Kidney capillary endothelial cell (primary cell): ENCODE measurements at regions not wholly inside any gene's neighbourhood (a gene's known extent, or its start where the extent isn't known, plus 50 kb on each side); places are given as distances from the start of the nearest gene placed in this dataset.
A peak's percentile ranks its signal among the peaks of the same experiment; 100 is the strongest.

Source experiments
- DNase-seq: peaks from one replicate; pipeline ENCODE4 v3.0.0-alpha.2; 2018; ENCODE audit warnings: low spot score

- peak; percentile 7 for DNase-seq
Observed at GRCh38 chr14:98234208-98234607, 1037.8 kb downstream of the BCL11B start.

GRCh38 chr14:98236314-98236713, 1035.7 kb downstream of the BCL11B start:
- DNase-seq = no peak

- no peak for DNase-seq
Observed at GRCh38 chr14:98237939-98238338, 1034.1 kb downstream of the BCL11B start.

- DNase-seq = no peak
Observed at GRCh38 chr14:98240376-98240775, 1031.6 kb downstream of the BCL11B start.

- no peak for DNase-seq
Observed at GRCh38 chr14:98242903-98243302, 1029.1 kb downstream of the BCL11B start.

GRCh38 chr14:98243332-98243731, 1028.7 kb downstream of the BCL11B start:
- DNase-seq = no peak

GRCh38 chr14:98244162-98244948, 1027.6 kb downstream of the BCL11B start:
- no peak for DNase-seq

- no peak for DNase-seq
Observed at GRCh38 chr14:98244966-98245569, 1026.9 kb downstream of the BCL11B start.

GRCh38 chr14:98249057-98249456, 1022.9 kb downstream of the BCL11B start:
- no peak for DNase-seq

- no peak for DNase-seq
Observed at GRCh38 chr14:98249476-98249875, 1022.5 kb downstream of the BCL11B start.

GRCh38 chr14:98252820-98253219, 1019.2 kb downstream of the BCL11B start:
- no peak for DNase-seq

- no peak for DNase-seq
Observed at GRCh38 chr14:98259881-98260280, 1012.1 kb downstream of the BCL11B start.

- no peak for DNase-seq
Observed at GRCh38 chr14:98262566-98262965, 1009.4 kb downstream of the BCL11B start.

GRCh38 chr14:98269533-98269932, 1002.5 kb downstream of the BCL11B start:
- DNase-seq = no peak

GRCh38 chr14:98270201-98270600, 1001.8 kb downstream of the BCL11B start:
- no peak for DNase-seq

- no peak for DNase-seq
Observed at GRCh38 chr14:98274596-98274995, 997.4 kb downstream of the BCL11B start.

GRCh38 chr14:98278800-98279199, 993.2 kb downstream of the BCL11B start:
- no peak for DNase-seq

- no peak for DNase-seq
Observed at GRCh38 chr14:98280436-98280835, 991.6 kb downstream of the BCL11B start.

- no peak for DNase-seq
Observed at GRCh38 chr14:98288825-98289224, 983.2 kb downstream of the BCL11B start.

- no peak for DNase-seq
Observed at GRCh38 chr14:98290596-98290995, 981.4 kb downstream of the BCL11B start.

- no peak for DNase-seq
Observed at GRCh38 chr14:98292191-98292590, 979.8 kb downstream of the BCL11B start.

GRCh38 chr14:98293576-98293975, 978.4 kb downstream of the BCL11B start:
- DNase-seq = no peak

GRCh38 chr14:98296895-98297294, 975.1 kb downstream of the BCL11B start:
- DNase-seq = no peak

- no peak for DNase-seq
Observed at GRCh38 chr14:98297567-98297966, 974.4 kb downstream of the BCL11B start.
